HepG2 (cell line): ENCODE measurements at regions not wholly inside any gene's neighbourhood (a gene's known extent, or its start where the extent isn't known, plus 50 kb on each side); places are given as distances from the start of the nearest gene placed in this dataset.

Experiments used
- ATAC-seq: fragments of 200-7000 bp; cut with Tn5 transposase; 3 replicates; pipeline ENCODE4 v1.9.1; 2020; ENCODE audit warnings: mild to moderate bottlenecking, moderate library complexity
- BruUV-seq: library from RNA; stranded (reverse); fragments of 400-500 nt; replicated peaks from 2 replicates; lab custom pipeline; 2021; lab: Mats Ljungman, UMichigan
- CTCF ChIA-PET: fragments of 300-600 bp; formaldehyde crosslinking; extraction: SDS; loops from one replicate; lab custom pipeline; 2021; ENCODE audit warnings: low total read pairs, inconsistent platforms, low intra/inter-chr PET ratio; lab: Yijun Ruan, JAX
- POLR2A ChIA-PET: fragments of 350-600 bp; sonication (Branson Sonifier 250); formaldehyde crosslinking; loops from one replicate; lab custom pipeline; 2020; ENCODE audit warnings: antibody characterized with exemption, inconsistent platforms; lab: Yijun Ruan, JAX
- DNase-seq: peaks from one replicate; pipeline ENCODE4 v3.0.0-alpha.2; 2015; ENCODE audit warnings: low spot score
- FAIRE-seq: peaks from 3 replicates; lab custom pipeline; 2011; peaks lifted over from hg19 to GRCh38; lab: Jason Lieb, UNC
- H2AFZ ChIP-seq: one replicate; pipeline ENCODE4 v1.6.1; 2011; ENCODE audit warnings: low read length, inconsistent platforms
- H3K27ac ChIP-seq: fragments of 300-600 bp; 3 replicates; pipeline ENCODE4 v1.8.0; 2011; ENCODE audit warnings: mixed run types, mild to moderate bottlenecking, mixed read lengths, low read length, inconsistent platforms; ENCODE audit not compliant: insufficient read depth; ENCODE audit errors: extremely low read length
- H3K27me3 ChIP-seq, 2 experiments: fragments of 200-600 bp in 1 of 2; 2 replicates in 1 of 2; 3 replicates in 1 of 2; pipeline versions ENCODE4 v1.6.0 to v1.8.0; 2011; ENCODE audit warnings: low read length in 2 of 2, mild to moderate bottlenecking in 2 of 2, moderate library complexity in 2 of 2, inconsistent platforms in 1 of 2; ENCODE audit not compliant: insufficient read depth in 2 of 2, control insufficient read depth in 1 of 2
- H3K36me3 ChIP-seq, 2 experiments: fragments of 200-600 bp in 1 of 2; replicated peaks in 1 of 2; 2 replicates in 1 of 2; 3 replicates in 1 of 2; pipeline versions ENCODE4 v1.5.1 to v1.8.0; 2011; ENCODE audit warnings: low read length in 2 of 2, inconsistent platforms in 1 of 2; ENCODE audit not compliant: insufficient read depth in 2 of 2, control insufficient read depth in 1 of 2
- H3K4me1 ChIP-seq: 2 replicates; pipeline ENCODE4 v1.5.1; 2012; ENCODE audit warnings: low read length, inconsistent platforms; ENCODE audit not compliant: insufficient read depth
- H3K4me2 ChIP-seq: 2 replicates; pipeline ENCODE4 v1.6.0; 2011; ENCODE audit warnings: low read depth, low read length, inconsistent platforms
- H3K4me3 ChIP-seq, 3 experiments: fragments of 200-600 bp in 1 of 3; sonication (generic), shearing (Covaris generic) in 1 of 3; replicated peaks in 1 of 3; 2 replicates each; pipeline ENCODE4 v1.5.1; 2011 to 2016; ENCODE audit warnings: low read length in 3 of 3, inconsistent platforms in 2 of 3, low read depth in 2 of 3, mild to moderate bottlenecking in 2 of 3, control low read depth in 1 of 3, mixed read lengths in 1 of 3; ENCODE audit not compliant: insufficient read depth in 1 of 3
- H3K79me2 ChIP-seq: one replicate; pipeline ENCODE4 v1.6.1; 2011; ENCODE audit warnings: low read length, inconsistent platforms; ENCODE audit not compliant: insufficient read depth
- H3K9ac ChIP-seq: 2 replicates; pipeline ENCODE4 v1.6.0; 2011; ENCODE audit warnings: mild to moderate bottlenecking, low read depth, low read length, inconsistent platforms; ENCODE audit not compliant: insufficient read depth
- H3K9me3 ChIP-seq: 2 replicates; pipeline ENCODE4 v1.5.1; 2012; ENCODE audit warnings: mild to moderate bottlenecking, low read length
- H4K20me1 ChIP-seq: 2 replicates; pipeline ENCODE4 v1.6.0; 2011; ENCODE audit warnings: inconsistent platforms, mild to moderate bottlenecking, low read length, moderate library complexity; ENCODE audit not compliant: insufficient read depth
- AGO2 ChIP-seq: fragments of 200-400 bp; formaldehyde crosslinking; optimal IDR thresholded peaks from 2 replicates; pipeline ENCODE3; 2017; ENCODE audit warnings: mild to moderate bottlenecking, low read depth, low read length, moderate library complexity
- GATAD1 ChIP-seq: IDR thresholded peaks from 2 replicates; pipeline ENCODE4 v1.6.1; 2016; ENCODE audit warnings: missing genetic modification reagents, missing compliant biosample characterization
- TOPORS ChIP-seq: sonication (generic); formaldehyde crosslinking; IDR thresholded peaks from 2 replicates; pipeline ENCODE4 v1.8.0; 2023; ENCODE audit warnings: mild to moderate bottlenecking, missing genetic modification reagents
- ZNF180 ChIP-seq: sonication (generic); formaldehyde crosslinking; IDR thresholded peaks from 2 replicates; pipeline ENCODE4 v1.4.0; 2020; ENCODE audit warnings: low read depth, missing genetic modification reagents, borderline replicate concordance
- ZNF251 ChIP-seq: sonication (generic); formaldehyde crosslinking; IDR thresholded peaks from 2 replicates; pipeline ENCODE4 v1.9.0; 2021; ENCODE audit warnings: mild to moderate bottlenecking, missing genetic modification reagents
- ZNF292 ChIP-seq: sonication (generic); formaldehyde crosslinking; IDR thresholded peaks from 2 replicates; pipeline ENCODE4 v1.8.1; 2022; ENCODE audit warnings: mild to moderate bottlenecking, low read depth, missing genetic modification reagents, borderline replicate concordance
- ZNF614 ChIP-seq: IDR thresholded peaks from 2 replicates; pipeline ENCODE4 v1.6.1; 2018; ENCODE audit warnings: missing biosample characterization, missing genetic modification reagents, inconsistent platforms, borderline replicate concordance
- WGBS: methylation state at CpG from one replicate; pipeline ENCODE4 v1.1.6; 2017; ENCODE audit warnings: low lambda C conversion rate; 5-methylcytosine and 5-hydroxymethylcytosine counted together
- in situ Hi-C: cut with HindIII; loops from 2 replicates; pipeline ENCODE4 v1.10.0; 2017; ENCODE audit warnings: low pct_unique_long_range_greater_than_20kb; ENCODE audit not compliant: extremely low pct_ligation_motif_present
- intact Hi-C: fragments of 100-400 bp; cut with micrococcal nuclease; formaldehyde crosslinking; loops from one replicate; pipeline ENCODE4 v1.10.0; 2022; ENCODE audit not compliant: unreplicated experiment
- TF ChIP-seq, protein P1 (sequence below): sonication (generic); formaldehyde crosslinking; IDR thresholded peaks from 2 replicates; pipeline ENCODE4 v1.5.1; 2020; ENCODE audit warnings: missing genetic modification reagents, mild to moderate bottlenecking, borderline replicate concordance
- TF ChIP-seq, protein P2 (sequence below): sonication (generic); formaldehyde crosslinking; IDR thresholded peaks from 2 replicates; pipeline ENCODE4 v1.4.0; 2020; ENCODE audit warnings: mild to moderate bottlenecking, missing genetic modification reagents
- TF ChIP-seq, protein P3 (sequence below): sonication (generic); formaldehyde crosslinking; IDR thresholded peaks from 2 replicates; pipeline ENCODE4 v1.8.0; 2022; ENCODE audit warnings: mild to moderate bottlenecking, missing genetic modification reagents
- TF ChIP-seq, protein P4 (sequence below): sonication (generic); formaldehyde crosslinking; IDR thresholded peaks from one replicate; pipeline ENCODE4 v1.5.1; 2020; ENCODE audit warnings: mild to moderate bottlenecking, missing genetic modification reagents; ENCODE audit errors: not compliant biosample characterization

DNA sequence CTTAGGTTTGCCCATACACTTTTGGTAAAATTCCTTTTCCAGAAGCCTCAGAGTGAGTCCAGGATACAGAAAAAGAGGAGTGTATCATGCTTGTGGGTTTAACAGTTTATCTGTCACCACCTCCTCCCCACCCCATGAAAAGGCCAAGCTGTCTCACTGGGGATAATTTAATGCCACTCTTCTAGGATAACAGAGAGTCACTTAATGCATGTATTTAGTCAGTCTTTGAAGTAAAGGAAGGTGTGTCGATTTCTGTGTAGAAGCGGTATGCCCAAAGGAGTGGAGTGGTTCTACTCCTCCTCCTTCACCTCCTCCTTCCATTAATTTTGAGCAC, 116.4 kb downstream of the QPCT start:
- Histone ChIP-seq H4K20me1 (no peaks in the 10 kb centered on the region), H3K27ac (no peak overlapping the region), H3K4me3 (no peak overlapping the region), H3K4me2 (no peak overlapping the region), H3K9ac (no peak overlapping the region), H2AFZ (no peak overlapping the region), H3K27me3 (0 out of 5 replicates have a peak, but pooled peaks cover 0 to 3% of the 10 kb centered on the region in 2 experiments), H3K36me3 (no peaks in the 10 kb centered on the region), H3K9me3 (no peaks in the 10 kb centered on the region), H3K79me2 (no peaks in the 10 kb centered on the region), H3K4me1 (no peaks in the 10 kb centered on the region)
- FAIRE-seq = no peak
- ChIA-PET CTCF (no interaction called here), POLR2A (no interaction called here)
- no peak for ATAC-seq
- BruUV-seq = no TSS peak
- DNase-seq = no peak
- intact Hi-C loops (no loop called here), in situ Hi-C loops (no loop called here)
- 24% methylated on average over 2 of the region's 2 CpGs for WGBS
- TF ChIP-seq TOPORS (CRISPR knock-in tag) (no peak), GATAD1 (CRISPR knock-in tag) (no peak), ZNF292 (no peak), ZNF614 (CRISPR knock-in tag) (no peak), AGO2 (no peak), ZNF180 (CRISPR knock-in tag) (no peak), ZNF251 (CRISPR knock-in tag) (no peak)
- TF ChIP-seq, protein P1, sequence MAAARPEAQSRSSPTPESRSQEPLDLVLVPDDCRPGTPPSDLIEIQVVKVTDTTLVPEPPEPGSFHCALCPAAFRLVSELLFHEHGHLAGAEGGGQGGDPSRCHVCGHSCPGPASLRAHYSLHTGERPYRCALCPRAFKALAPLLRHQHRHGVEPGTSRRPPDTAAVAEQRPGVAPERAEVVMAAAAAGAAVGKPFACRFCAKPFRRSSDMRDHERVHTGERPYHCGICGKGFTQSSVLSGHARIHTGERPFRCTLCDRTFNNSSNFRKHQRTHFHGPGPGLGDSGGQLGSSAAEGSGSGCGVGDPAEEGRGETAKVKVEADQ (CRISPR knock-in tag) = no peak
- TF ChIP-seq, protein P2, sequence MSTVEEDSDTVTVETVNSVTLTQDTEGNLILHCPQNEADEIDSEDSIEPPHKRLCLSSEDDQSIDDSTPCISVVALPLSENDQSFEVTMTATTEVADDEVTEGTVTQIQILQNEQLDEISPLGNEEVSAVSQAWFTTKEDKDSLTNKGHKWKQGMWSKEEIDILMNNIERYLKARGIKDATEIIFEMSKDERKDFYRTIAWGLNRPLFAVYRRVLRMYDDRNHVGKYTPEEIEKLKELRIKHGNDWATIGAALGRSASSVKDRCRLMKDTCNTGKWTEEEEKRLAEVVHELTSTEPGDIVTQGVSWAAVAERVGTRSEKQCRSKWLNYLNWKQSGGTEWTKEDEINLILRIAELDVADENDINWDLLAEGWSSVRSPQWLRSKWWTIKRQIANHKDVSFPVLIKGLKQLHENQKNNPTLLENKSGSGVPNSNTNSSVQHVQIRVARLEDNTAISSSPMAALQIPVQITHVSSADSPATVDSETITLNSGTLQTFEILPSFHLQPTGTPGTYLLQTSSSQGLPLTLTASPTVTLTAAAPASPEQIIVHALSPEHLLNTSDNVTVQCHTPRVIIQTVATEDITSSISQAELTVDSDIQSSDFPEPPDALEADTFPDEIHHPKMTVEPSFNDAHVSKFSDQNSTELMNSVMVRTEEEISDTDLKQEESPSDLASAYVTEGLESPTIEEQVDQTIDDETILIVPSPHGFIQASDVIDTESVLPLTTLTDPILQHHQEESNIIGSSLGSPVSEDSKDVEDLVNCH (CRISPR knock-in tag) = no peak
- TF ChIP-seq, protein P3, sequence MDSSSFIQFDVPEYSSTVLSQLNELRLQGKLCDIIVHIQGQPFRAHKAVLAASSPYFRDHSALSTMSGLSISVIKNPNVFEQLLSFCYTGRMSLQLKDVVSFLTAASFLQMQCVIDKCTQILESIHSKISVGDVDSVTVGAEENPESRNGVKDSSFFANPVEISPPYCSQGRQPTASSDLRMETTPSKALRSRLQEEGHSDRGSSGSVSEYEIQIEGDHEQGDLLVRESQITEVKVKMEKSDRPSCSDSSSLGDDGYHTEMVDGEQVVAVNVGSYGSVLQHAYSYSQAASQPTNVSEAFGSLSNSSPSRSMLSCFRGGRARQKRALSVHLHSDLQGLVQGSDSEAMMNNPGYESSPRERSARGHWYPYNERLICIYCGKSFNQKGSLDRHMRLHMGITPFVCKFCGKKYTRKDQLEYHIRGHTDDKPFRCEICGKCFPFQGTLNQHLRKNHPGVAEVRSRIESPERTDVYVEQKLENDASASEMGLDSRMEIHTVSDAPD (CRISPR knock-in tag) = no peak
- TF ChIP-seq, protein P4, sequence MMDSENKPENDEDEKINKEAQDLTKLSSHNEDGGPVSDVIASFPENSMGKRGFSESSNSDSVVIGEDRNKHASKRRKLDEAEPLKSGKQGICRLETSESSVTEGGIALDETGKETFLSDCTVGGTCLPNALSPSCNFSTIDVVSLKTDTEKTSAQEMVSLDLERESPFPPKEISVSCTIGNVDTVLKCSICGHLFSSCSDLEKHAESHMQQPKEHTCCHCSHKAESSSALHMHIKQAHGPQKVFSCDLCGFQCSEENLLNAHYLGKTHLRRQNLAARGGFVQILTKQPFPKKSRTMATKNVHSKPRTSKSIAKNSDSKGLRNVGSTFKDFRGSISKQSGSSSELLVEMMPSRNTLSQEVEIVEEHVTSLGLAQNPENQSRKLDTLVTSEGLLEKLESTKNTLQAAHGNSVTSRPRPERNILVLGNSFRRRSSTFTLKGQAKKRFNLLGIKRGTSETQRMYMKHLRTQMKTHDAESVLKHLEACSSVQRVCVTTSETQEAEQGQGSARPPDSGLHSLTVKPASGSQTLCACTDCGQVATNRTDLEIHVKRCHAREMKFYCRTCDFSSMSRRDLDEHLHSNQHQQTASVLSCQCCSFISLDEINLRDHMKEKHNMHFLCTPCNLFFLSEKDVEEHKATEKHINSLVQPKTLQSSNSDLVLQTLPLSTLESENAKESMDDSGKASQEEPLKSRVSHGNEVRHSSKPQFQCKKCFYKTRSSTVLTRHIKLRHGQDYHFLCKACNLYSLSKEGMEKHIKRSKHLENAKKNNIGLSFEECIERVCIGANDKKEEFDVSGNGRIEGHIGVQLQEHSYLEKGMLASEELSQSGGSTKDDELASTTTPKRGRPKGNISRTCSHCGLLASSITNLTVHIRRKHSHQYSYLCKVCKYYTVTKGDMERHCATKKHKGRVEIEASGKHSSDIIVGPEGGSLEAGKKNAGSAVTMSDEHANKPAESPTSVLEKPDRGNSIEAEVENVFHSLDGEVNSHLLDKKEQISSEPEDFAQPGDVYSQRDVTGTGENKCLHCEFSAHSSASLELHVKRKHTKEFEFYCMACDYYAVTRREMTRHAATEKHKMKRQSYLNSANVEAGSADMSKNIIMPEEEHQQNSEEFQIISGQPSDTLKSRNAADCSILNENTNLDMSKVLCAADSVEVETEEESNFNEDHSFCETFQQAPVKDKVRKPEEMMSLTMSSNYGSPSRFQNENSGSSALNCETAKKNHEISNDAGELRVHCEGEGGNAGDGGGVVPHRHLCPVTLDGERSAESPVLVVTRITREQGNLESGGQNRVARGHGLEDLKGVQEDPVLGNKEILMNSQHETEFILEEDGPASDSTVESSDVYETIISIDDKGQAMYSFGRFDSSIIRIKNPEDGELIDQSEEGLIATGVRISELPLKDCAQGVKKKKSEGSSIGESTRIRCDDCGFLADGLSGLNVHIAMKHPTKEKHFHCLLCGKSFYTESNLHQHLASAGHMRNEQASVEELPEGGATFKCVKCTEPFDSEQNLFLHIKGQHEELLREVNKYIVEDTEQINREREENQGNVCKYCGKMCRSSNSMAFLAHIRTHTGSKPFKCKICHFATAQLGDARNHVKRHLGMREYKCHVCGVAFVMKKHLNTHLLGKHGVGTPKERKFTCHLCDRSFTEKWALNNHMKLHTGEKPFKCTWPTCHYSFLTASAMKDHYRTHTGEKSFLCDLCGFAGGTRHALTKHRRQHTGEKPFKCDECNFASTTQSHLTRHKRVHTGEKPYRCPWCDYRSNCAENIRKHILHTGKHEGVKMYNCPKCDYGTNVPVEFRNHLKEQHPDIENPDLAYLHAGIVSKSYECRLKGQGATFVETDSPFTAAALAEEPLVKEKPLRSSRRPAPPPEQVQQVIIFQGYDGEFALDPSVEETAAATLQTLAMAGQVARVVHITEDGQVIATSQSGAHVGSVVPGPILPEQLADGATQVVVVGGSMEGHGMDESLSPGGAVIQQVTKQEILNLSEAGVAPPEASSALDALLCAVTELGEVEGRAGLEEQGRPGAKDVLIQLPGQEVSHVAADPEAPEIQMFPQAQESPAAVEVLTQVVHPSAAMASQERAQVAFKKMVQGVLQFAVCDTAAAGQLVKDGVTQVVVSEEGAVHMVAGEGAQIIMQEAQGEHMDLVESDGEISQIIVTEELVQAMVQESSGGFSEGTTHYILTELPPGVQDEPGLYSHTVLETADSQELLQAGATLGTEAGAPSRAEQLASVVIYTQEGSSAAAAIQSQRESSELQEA (CRISPR knock-in tag) = no peak
